Prostate gland (tissue), 2 donors: ENCODE measurements at regions not wholly inside any gene's neighbourhood (a gene's known extent, or its start where the extent isn't known, plus 50 kb on each side); places are given as distances from the start of the nearest gene placed in this dataset.

Source experiments
- DNase-seq: peaks from one replicate; pipeline ENCODE4 v3.0.0-alpha.2; 2019; ENCODE audit warnings: low spot score
- H3K27ac ChIP-seq, 2 donors: fragments of 200-600 bp; sonication (generic); 2 replicates each; pipeline ENCODE4 v1.5.1; 2017 to 2019
- H3K27me3 ChIP-seq: fragments of 200-600 bp; sonication (generic); replicated peaks from 2 replicates; pipeline ENCODE4 v1.5.1; 2019; ENCODE audit not compliant: insufficient read depth
- H3K36me3 ChIP-seq, 2 donors: fragments of 200-600 bp; sonication (generic); 1 replicate in 1 of 2; 2 replicates in 1 of 2; pipeline versions ENCODE4 v1.5.1 to v1.8.1; 2017 to 2019
- H3K4me1 ChIP-seq: fragments of 200-600 bp; sonication (generic); replicated peaks from 2 replicates; pipeline ENCODE4 v1.5.1; 2019
- H3K4me3 ChIP-seq, 2 donors: fragments of 200-600 bp; sonication (generic); 2 replicates each; pipeline ENCODE4 v1.5.1; 2017 to 2019
- H3K9me3 ChIP-seq: fragments of 200-600 bp; sonication (generic); 2 replicates; pipeline ENCODE4 v1.5.1; 2017
- CTCF ChIP-seq, 4 experiments: fragments of 200-600 bp in 2 of 4; fragments of 450-650 bp in 2 of 4; sonication (generic) in 2 of 4; IDR thresholded peaks; 1 replicate in 3 of 4; 2 replicates in 1 of 4; pipeline ENCODE4 v1.5.1; 2016 to 2019; ENCODE audit warnings: antibody characterized with exemption in 4 of 4, mild to moderate bottlenecking in 2 of 4, moderate library complexity in 2 of 4
- POLR2A ChIP-seq: fragments of 450-650 bp; IDR thresholded peaks from one replicate; pipeline ENCODE4 v1.6.1; 2016; ENCODE audit warnings: antibody characterized with exemption, mild to moderate bottlenecking
- POLR2AphosphoS5 ChIP-seq: sonication (generic); formaldehyde crosslinking; IDR thresholded peaks from one replicate; pipeline ENCODE4 v1.6.1; 2017; ENCODE audit warnings: antibody characterized with exemption
- WGBS: methylation state at CpG from one replicate; pipeline ENCODE4 v1.1.5; 2018; 5-methylcytosine and 5-hydroxymethylcytosine counted together
- intact Hi-C: fragments of 100-400 bp; cut with DNase I; formaldehyde crosslinking; loops from one replicate; pipeline ENCODE4 v1.14.2; 2022

GRCh38 chr4:137370679-137371078 is 161.6 kb downstream of the PCDH18 start:
- H3K36me3 ChIP-seq: no peaks in the 10 kb centered on the region
- intact Hi-C loops: no loop called here
- H3K27me3 ChIP-seq: no peaks in the 10 kb centered on the region

GRCh38 chr4:137370206-137370633 is 162.1 kb downstream of the PCDH18 start:
- Histone ChIP-seq H3K4me3 (no peak overlapping the region), H3K36me3 (no peaks in the 10 kb centered on the region), H3K9me3 (no peaks in the 10 kb centered on the region), H3K4me1 (no peaks in the 10 kb centered on the region), H3K27ac (no peak overlapping the region), H3K27me3 (no peaks in the 10 kb centered on the region)
- 16% methylated on average over 3 of the region's 3 CpGs for WGBS
- TF ChIP-seq POLR2A (no peak), POLR2AphosphoS5 (no peak), CTCF (IDR thresholded peaks at IDR 0.05) (no peak)
- DNase-seq: no peak
- intact Hi-C loops: no loop called here

More at GRCh38 chr4:137370679-137371078, 161.6 kb downstream of the PCDH18 start:
- TF ChIP-seq POLR2AphosphoS5: no peak
- no peak for TF ChIP-seq POLR2A
- no peak for TF ChIP-seq CTCF (IDR thresholded peaks at IDR 0.05)
- WGBS: 37% methylated on average over 2 of the region's 2 CpGs
- DNase-seq: no peak
- Histone ChIP-seq H3K9me3 (no peaks in the 10 kb centered on the region), H3K4me3 (no peak overlapping the region), H3K4me1 (no peaks in the 10 kb centered on the region), H3K27ac (no peak overlapping the region)

GRCh38 chr4:137367620-137368019 is 164.7 kb downstream of the PCDH18 start:
- no peaks in the 10 kb centered on the region for H3K36me3 ChIP-seq
- H3K4me1 ChIP-seq: no peaks in the 10 kb centered on the region
- H3K27me3 ChIP-seq: no peaks in the 10 kb centered on the region
- H3K9me3 ChIP-seq: no peaks in the 10 kb centered on the region
- H3K4me3 ChIP-seq: no peak overlapping the region
- 60% methylated on average over 2 of the region's 2 CpGs for whole genome bisulfite sequencing
- no peak for DNase-seq
- intact Hi-C loops: no loop called here
- H3K27ac ChIP-seq: no peak overlapping the region
- TF ChIP-seq CTCF (IDR thresholded peaks at IDR 0.05): no peak
- no peak for TF ChIP-seq POLR2AphosphoS5
- no peak for TF ChIP-seq POLR2A

GRCh38 chr4:137363496-137363895 is 168.8 kb downstream of the PCDH18 start:
- H3K27me3 ChIP-seq: no peaks in the 10 kb centered on the region
- H3K27ac ChIP-seq: no peak overlapping the region
- H3K4me1 ChIP-seq: no peaks in the 10 kb centered on the region
- no peak for TF ChIP-seq POLR2AphosphoS5
- TF ChIP-seq POLR2A: no peak
- no peak for TF ChIP-seq CTCF (IDR thresholded peaks at IDR 0.05)
- no peaks in the 10 kb centered on the region for H3K36me3 ChIP-seq
- 79% methylated on average over 4 of the region's 4 CpGs for WGBS
- DNase-seq: no peak
- no peaks in the 10 kb centered on the region for H3K9me3 ChIP-seq
- intact Hi-C loops: no loop called here
- no peak overlapping the region for H3K4me3 ChIP-seq

- Histone ChIP-seq H3K27ac (no peak overlapping the region), H3K27me3 (no peaks in the 10 kb centered on the region), H3K9me3 (no peaks in the 10 kb centered on the region), H3K4me1 (no peaks in the 10 kb centered on the region), H3K4me3 (no peak overlapping the region), H3K36me3 (no peaks in the 10 kb centered on the region)
- WGBS: 66% methylated on average over 3 of the region's 3 CpGs
- TF ChIP-seq CTCF (IDR thresholded peaks at IDR 0.05) (no peak), POLR2AphosphoS5 (no peak), POLR2A (no peak)
- DNase-seq: no peak
- intact Hi-C loops: no loop called here
Measured at GRCh38 chr4:137361756-137362470, 170.4 kb downstream of the PCDH18 start.
